ENCODE measurements at regions not wholly inside any gene's neighbourhood (a gene's known extent, or its start where the extent isn't known, plus 50 kb on each side); places are given as distances from the start of the nearest gene placed in this dataset.

DNA sequence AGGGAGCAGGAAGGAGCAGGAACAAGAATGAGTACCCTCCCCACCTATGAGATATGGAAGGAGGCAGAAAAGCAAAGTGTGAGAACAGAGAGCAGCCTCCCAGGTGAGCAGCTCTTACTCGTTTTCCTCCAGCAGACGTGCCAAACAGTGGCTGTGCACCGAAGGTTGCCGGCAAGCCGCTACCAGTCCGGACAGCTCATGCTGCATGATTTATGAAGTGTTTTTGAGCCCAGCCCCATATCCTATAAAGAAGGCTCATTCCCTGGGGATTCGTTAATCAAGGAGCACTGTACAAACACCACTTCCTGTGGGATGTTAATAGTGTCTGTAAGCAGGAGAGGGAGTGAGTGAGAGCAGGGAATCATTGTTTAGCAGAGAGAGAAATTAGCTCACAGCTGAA lies 118.3 kb upstream of the FOXB1 start:
- TF ChIP-seq JUN (CRISPR knock-in tag; IDR thresholded peaks at IDR 0.05), result no peak
- TF ChIP-seq, protein P1, sequence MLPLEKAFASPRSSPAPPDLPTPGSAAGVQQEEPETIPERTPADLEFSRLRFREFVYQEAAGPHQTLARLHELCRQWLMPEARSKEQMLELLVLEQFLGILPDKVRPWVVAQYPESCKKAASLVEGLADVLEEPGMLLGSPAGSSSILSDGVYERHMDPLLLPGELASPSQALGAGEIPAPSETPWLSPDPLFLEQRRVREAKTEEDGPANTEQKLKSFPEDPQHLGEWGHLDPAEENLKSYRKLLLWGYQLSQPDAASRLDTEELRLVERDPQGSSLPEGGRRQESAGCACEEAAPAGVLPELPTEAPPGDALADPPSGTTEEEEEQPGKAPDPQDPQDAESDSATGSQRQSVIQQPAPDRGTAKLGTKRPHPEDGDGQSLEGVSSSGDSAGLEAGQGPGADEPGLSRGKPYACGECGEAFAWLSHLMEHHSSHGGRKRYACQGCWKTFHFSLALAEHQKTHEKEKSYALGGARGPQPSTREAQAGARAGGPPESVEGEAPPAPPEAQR (CRISPR knock-in tag; IDR thresholded peaks at IDR 0.05), result no peak
- TF ChIP-seq ATF1 (CRISPR knock-in tag; IDR thresholded peaks at IDR 0.05), result no peak
- TF ChIP-seq CTCF (IDR thresholded peaks at IDR 0.05), result no peak
- no peak for TF ChIP-seq EMX1 (CRISPR knock-in tag; IDR thresholded peaks at IDR 0.05)
- TF ChIP-seq TCF7 (CRISPR knock-in tag; IDR thresholded peaks at IDR 0.05; ENCODE audit: low read depth), result no peak
- TF ChIP-seq NR2C2 (CRISPR knock-in tag; IDR thresholded peaks at IDR 0.05), result no peak
- no peak for TF ChIP-seq NR3C1 (CRISPR knock-in tag; conservative IDR thresholded peaks at IDR 0.05; ENCODE audit: low read depth)
- no peak for TF ChIP-seq FOXP1 (CRISPR knock-in tag; IDR thresholded peaks at IDR 0.05; ENCODE audit: borderline replicate concordance)

Measured in WTC11 (cell line).